ENCODE measurements at regions not wholly inside any gene's neighbourhood (a gene's known extent, or its start where the extent isn't known, plus 50 kb on each side); places are given as distances from the start of the nearest gene placed in this dataset.

DNA sequence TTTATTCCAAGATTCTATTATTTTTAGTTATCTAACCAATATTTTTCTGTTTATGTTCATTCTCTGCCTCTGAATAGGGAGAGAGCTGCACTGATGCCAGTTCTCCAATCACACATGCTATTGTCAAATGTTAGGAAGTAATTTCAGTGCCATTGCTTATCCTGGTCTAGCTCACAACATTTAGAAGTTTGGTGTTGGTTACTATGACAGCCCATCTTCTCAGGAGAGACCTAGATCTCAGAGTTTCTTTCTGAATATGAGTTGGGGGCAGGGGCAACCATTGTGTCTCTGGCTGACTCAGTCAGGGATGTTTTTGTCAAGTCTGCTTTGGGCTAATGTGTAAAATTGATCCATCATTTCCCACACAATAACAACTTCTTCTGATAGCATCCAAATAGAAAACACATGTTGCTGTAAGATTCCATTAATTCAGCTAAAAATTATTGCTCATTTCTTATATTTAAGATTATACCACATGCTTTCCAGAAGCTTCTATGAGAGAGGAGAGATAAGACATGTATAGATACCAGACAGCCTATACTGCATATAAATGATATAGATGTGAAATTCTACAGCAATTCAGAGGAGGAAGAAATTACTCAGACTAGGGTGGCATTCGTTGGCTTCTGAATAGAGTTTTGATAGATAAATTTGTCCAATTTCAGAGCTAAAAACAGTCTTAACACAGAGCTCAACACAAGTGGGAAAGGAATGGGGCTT is 64.8 kb downstream of the DACT1 start:
- Histone ChIP-seq H3K9me3 (no peaks in the 10 kb centered on the region), H3K36me3 (no peaks in the 10 kb centered on the region), H3K4me1 (peaks cover 20 to 23% of the 10 kb centered on the region in 2 donors), H3K27ac (no peak overlapping the region), H3K4me3 (no peak overlapping the region), H3K27me3 (no peaks in the 10 kb centered on the region)
- ATAC-seq (no peak), DNase-seq (no peak)
- intact Hi-C loops (cut with DNase I; ENCODE audit: low total_unique reads) (no loop called here), in situ Hi-C loops (cut with MboI; ENCODE audit: low sequenced_read_pairs in 4 of 4) (no loop called here)
- TF ChIP-seq POLR2A (IDR thresholded peaks at IDR 0.05): no peak
- TF ChIP-seq, protein P1, sequence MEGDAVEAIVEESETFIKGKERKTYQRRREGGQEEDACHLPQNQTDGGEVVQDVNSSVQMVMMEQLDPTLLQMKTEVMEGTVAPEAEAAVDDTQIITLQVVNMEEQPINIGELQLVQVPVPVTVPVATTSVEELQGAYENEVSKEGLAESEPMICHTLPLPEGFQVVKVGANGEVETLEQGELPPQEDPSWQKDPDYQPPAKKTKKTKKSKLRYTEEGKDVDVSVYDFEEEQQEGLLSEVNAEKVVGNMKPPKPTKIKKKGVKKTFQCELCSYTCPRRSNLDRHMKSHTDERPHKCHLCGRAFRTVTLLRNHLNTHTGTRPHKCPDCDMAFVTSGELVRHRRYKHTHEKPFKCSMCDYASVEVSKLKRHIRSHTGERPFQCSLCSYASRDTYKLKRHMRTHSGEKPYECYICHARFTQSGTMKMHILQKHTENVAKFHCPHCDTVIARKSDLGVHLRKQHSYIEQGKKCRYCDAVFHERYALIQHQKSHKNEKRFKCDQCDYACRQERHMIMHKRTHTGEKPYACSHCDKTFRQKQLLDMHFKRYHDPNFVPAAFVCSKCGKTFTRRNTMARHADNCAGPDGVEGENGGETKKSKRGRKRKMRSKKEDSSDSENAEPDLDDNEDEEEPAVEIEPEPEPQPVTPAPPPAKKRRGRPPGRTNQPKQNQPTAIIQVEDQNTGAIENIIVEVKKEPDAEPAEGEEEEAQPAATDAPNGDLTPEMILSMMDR (IDR thresholded peaks at IDR 0.05 in 4 of 5, conservative IDR thresholded peaks at IDR 0.05 in 1 of 5): no peak

DNA sequence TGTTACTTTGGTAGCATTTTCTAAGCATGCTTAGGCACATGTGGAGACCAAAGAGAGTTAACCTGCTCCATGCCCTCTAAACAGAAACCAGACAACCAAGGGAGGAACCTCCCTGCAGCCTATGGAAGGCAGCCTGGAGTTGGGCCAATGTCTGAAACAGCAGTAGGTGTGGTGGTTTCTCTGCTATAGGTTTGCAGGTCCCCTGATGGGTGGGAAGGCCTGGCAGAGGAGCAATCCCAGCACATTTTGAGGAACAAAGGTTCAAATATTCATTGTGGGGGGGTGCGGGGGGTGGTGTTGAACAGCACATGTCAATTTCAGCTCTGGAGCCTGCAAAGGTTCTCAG is 65.4 kb downstream of the DACT1 start:
- no peak for DNase-seq
- intact Hi-C loops (cut with DNase I; ENCODE audit: low total_unique reads): no loop called here

DNA sequence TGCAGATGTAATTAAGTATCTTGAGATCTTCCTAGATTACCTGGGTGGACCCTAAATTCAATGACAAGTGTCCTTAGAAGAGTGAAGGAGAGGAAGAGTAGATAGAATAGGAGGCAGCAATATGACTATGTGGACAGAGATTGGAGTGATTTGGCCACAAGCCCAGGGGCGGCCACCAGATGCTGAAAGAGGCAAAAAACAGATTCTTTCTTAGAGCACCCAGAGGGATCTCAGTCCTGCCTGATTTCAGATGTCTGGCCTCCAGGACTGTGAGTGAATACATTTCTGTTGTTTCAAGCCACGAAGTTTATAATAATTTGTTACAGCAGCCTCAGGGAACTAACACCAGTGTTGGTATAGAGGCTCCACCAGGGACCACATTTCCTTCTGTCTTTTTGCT is 67.3 kb downstream of the DACT1 start:
- no peak for ATAC-seq
- intact Hi-C loops (cut with DNase I; ENCODE audit: low total_unique reads) (no loop called here), in situ Hi-C loops (cut with MboI; ENCODE audit: low sequenced_read_pairs in 4 of 4) (no loop called here)
- no peak for DNase-seq
- Histone ChIP-seq H3K4me3 (no peak overlapping the region), H3K36me3 (no peaks in the 10 kb centered on the region), H3K9me3 (no peaks in the 10 kb centered on the region), H3K4me1 (peaks cover 23 to 24% of the 10 kb centered on the region in 2 donors), H3K27me3 (no peaks in the 10 kb centered on the region), H3K27ac (no peak overlapping the region)
- TF ChIP-seq, protein P1 (IDR thresholded peaks at IDR 0.05 in 4 of 5, conservative IDR thresholded peaks at IDR 0.05 in 1 of 5): no peak
- TF ChIP-seq POLR2A (IDR thresholded peaks at IDR 0.05): no peak

More for the DNA sequence above, 65.4 kb downstream of the DACT1 start:
- no peak overlapping the region for H3K4me3 ChIP-seq
- H3K27ac ChIP-seq: no peak overlapping the region
- TF ChIP-seq, protein P1 (IDR thresholded peaks at IDR 0.05 in 4 of 5, conservative IDR thresholded peaks at IDR 0.05 in 1 of 5): no peak
- TF ChIP-seq POLR2A (IDR thresholded peaks at IDR 0.05): no peak
- H3K36me3 ChIP-seq: no peaks in the 10 kb centered on the region
- H3K27me3 ChIP-seq: no peaks in the 10 kb centered on the region
- in situ Hi-C loops (cut with MboI; ENCODE audit: low sequenced_read_pairs in 4 of 4): no loop called here
- no peaks in the 10 kb centered on the region for H3K9me3 ChIP-seq
- H3K4me1 ChIP-seq: peaks cover 20 to 23% of the 10 kb centered on the region in 2 donors
- no peak for ATAC-seq

DNA sequence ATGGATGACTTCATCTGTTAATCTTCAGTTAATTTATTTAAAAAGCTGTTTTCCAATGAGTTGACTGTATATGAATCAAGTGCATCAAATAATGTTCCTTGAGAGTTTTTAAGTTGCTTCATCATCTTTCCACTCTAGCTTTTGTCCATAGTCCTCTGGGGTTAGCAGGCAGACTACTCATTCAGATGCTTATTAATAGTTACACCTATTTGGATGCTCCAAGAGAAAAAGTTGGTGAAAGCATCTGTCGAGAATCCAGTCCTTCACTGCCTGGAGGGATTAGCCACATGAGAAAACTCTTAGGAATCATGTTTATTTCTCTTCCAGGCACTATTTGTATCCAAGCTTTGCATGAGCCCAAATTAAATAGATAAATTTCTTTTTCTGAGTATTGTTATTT is 70.2 kb downstream of the DACT1 start:
- no peak for DNase-seq
- intact Hi-C loops (cut with DNase I; ENCODE audit: low total_unique reads) (no loop called here), in situ Hi-C loops (cut with MboI; ENCODE audit: low sequenced_read_pairs in 4 of 4) (no loop called here)
- no peak overlapping the region for H3K27ac ChIP-seq
- no peak overlapping the region for H3K4me3 ChIP-seq
- no peak for ATAC-seq
- TF ChIP-seq, protein P1 (IDR thresholded peaks at IDR 0.05 in 4 of 5, conservative IDR thresholded peaks at IDR 0.05 in 1 of 5): no peak
- no peak for TF ChIP-seq POLR2A (IDR thresholded peaks at IDR 0.05)
- no peaks in the 10 kb centered on the region for H3K36me3 ChIP-seq
- no peaks in the 10 kb centered on the region for H3K27me3 ChIP-seq
- H3K4me1 ChIP-seq: peaks cover under 1 to 11% of the 10 kb centered on the region in 2 donors
- no peaks in the 10 kb centered on the region for H3K9me3 ChIP-seq

DNA sequence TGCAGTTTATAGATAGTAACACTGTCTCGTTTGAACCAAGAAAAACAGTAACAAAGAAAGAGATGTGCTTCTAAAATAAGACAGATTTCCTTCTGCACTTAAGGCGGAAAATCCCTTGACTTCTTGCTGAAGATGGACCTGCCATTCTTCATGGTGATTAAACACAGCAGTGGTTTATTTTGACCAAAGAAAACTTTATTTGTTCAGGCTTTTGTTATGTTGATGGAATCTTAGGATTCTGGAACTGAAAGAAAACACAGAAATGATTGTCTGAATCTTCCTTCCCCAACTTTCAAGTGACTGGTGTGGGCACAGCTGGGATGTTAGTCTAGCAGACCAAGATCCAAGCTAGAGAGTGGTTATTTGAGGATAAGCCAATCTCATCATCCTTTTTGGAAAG is 72.2 kb downstream of the DACT1 start:
- no peaks in the 10 kb centered on the region for H3K27me3 ChIP-seq
- H3K4me3 ChIP-seq: no peak overlapping the region
- H3K36me3 ChIP-seq: no peaks in the 10 kb centered on the region
- no peak for ATAC-seq
- peaks cover 0 to 11% of the 10 kb centered on the region in 2 donors for H3K4me1 ChIP-seq
- in situ Hi-C loops (cut with MboI; ENCODE audit: low sequenced_read_pairs in 4 of 4): no loop called here
- H3K9me3 ChIP-seq: no peaks in the 10 kb centered on the region
- TF ChIP-seq, protein P1 (IDR thresholded peaks at IDR 0.05 in 4 of 5, conservative IDR thresholded peaks at IDR 0.05 in 1 of 5): no peak
- TF ChIP-seq POLR2A (IDR thresholded peaks at IDR 0.05): no peak
- H3K27ac ChIP-seq: no peak overlapping the region
- DNase-seq: no peak
- intact Hi-C loops (cut with DNase I; ENCODE audit: low total_unique reads): no loop called here

Measured in gastrocnemius medialis (tissue), 4 donors.